Astrocyte of the spinal cord (primary cell): ENCODE measurements at regions not wholly inside any gene's neighbourhood (a gene's known extent, or its start where the extent isn't known, plus 50 kb on each side); places are given as distances from the start of the nearest gene placed in this dataset.

Experiments
- DNase-seq: peaks from one replicate; pipeline ENCODE4 v3.0.0; 2011; ENCODE audit warnings: low read depth, low spot score
- H3K4me3 ChIP-seq: 2 replicates; pipeline ENCODE4 v1.5.1; 2011; ENCODE audit warnings: low read depth, mild to moderate bottlenecking, low read length, moderate library complexity
- CTCF ChIP-seq: IDR thresholded peaks from 2 replicates; pipeline ENCODE4 v1.5.1; 2012; ENCODE audit warnings: low read depth, mild to moderate bottlenecking, low read length, inconsistent platforms
- in situ Hi-C: cut with HindIII; loops from 2 replicates; pipeline ENCODE4 v1.10.0; 2017; ENCODE audit warnings: low sequenced_read_pairs

- in situ Hi-C loops: no loop called here
- TF ChIP-seq CTCF: no peak
- no peak overlapping the region for H3K4me3 ChIP-seq
- DNase-seq: peak; percentile 30
Observed at GRCh38 chr14:53793790-53794505, 162.7 kb downstream of the BMP4 start.

- H3K4me3 ChIP-seq: no peak overlapping the region
- DNase-seq: no peak
- in situ Hi-C loops: no loop called here
- no peak for TF ChIP-seq CTCF
Observed at GRCh38 chr14:53792909-53793308, 163.7 kb downstream of the BMP4 start.

GRCh38 chr14:53790731-53791500 lies 165.7 kb downstream of the BMP4 start:
- in situ Hi-C loops: no loop called here
- no peak for TF ChIP-seq CTCF
- no peak for DNase-seq

GRCh38 chr14:53788566-53788965 lies 168.1 kb downstream of the BMP4 start:
- in situ Hi-C loops: no loop called here
- no peak for DNase-seq
- no peak overlapping the region for H3K4me3 ChIP-seq
- no peak for TF ChIP-seq CTCF

More at GRCh38 chr14:53790731-53791500, 165.7 kb downstream of the BMP4 start:
- no peak overlapping the region for H3K4me3 ChIP-seq

DNA sequence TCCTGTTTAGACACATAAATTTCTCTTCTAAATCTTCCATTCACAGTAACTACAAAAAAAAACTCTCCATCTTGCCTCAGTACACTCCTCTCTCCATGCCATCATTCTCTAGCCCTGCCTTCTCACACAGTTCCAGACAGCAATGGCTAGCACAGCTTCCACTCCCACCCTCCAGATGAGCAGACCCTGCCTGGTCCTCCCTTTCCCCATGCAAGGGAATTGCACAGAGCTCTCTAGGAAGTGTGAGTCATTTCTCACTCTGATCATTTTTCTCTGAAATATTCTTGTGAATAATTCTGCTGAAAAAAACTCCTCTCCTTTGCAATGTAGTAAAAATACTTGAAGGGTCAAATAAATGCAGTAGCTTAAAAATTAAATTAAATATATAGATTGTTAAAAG lies 170.6 kb downstream of the BMP4 start:
- in situ Hi-C loops: no loop called here
- no peak for DNase-seq
- no peak for TF ChIP-seq CTCF
- H3K4me3 ChIP-seq: no peak overlapping the region

DNA sequence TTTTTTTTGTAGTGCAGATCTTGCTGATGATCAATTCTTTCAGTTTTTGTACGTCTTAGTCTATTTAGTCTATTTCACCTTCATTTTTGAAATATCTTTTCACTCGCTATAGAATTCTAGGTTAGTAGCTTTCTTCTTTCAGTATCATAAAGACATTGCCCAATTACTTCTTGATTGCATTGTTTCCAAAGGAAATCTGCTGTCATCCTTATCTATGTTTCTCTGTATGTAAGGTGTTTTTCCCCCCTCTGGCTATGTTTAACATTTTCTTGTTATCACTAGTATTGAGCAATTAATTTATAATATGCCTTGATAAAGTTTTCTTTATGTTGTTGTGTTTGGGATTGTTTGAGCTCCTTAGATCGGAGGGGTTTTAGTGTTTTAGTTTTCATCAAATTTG lies 171.9 kb downstream of the BMP4 start:
- no peak for TF ChIP-seq CTCF
- in situ Hi-C loops: no loop called here
- DNase-seq: no peak
- no peak overlapping the region for H3K4me3 ChIP-seq
